ENCODE measurements at regions not wholly inside any gene's neighbourhood (a gene's known extent, or its start where the extent isn't known, plus 50 kb on each side); places are given as distances from the start of the nearest gene placed in this dataset.
"Not testable (repeated sequence)": the region's sequence is repeated elsewhere in the genome, so short reads cannot be mapped to it uniquely, and the experiment has no call there.

GRCh38 chr5:33205727-33206410 lies 234.9 kb upstream of the TARS1 start:
- no peaks in the 10 kb centered on the region for H3K9me2 ChIP-seq (replicated peaks; ENCODE audit: control insufficient read depth, low read length)
- no peak overlapping the region for H3K27ac ChIP-seq (ENCODE audit: low read depth, low read length)
- no peaks in the 10 kb centered on the region for H4K20me1 ChIP-seq (ENCODE audit: control insufficient read depth, insufficient read depth, low read depth, low read length)
- no peak overlapping the region for H3K4me2 ChIP-seq (ENCODE audit: low read length)
- H3K36me3 ChIP-seq (ENCODE audit: control insufficient read depth, low read length): no peaks in the 10 kb centered on the region
- TF ChIP-seq EZH2phosphoT487 (IDR thresholded peaks at IDR 0.05; ENCODE audit: borderline replicate concordance, low read length) (no peak), CTCF (IDR thresholded peaks at IDR 0.05; ENCODE audit: low read depth, low read length, poor library complexity, severe bottlenecking) (no peak)
- H3K4me1 ChIP-seq (ENCODE audit: control insufficient read depth, low read length): no peaks in the 10 kb centered on the region
- no peaks in the 10 kb centered on the region for H3K79me2 ChIP-seq (ENCODE audit: control insufficient read depth, low read length)
- H3K9me3 ChIP-seq (ENCODE audit: control insufficient read depth, insufficient read depth, low read length): no peaks in the 10 kb centered on the region
- H3F3A ChIP-seq (ENCODE audit: control insufficient read depth, insufficient read depth): no peaks in the 10 kb centered on the region
- H3K27me3 ChIP-seq (ENCODE audit: control insufficient read depth, low read length): no peaks in the 10 kb centered on the region
- no peak overlapping the region for H3K4me3 ChIP-seq (ENCODE audit: low read length)

- Histone ChIP-seq H3K9me2 (replicated peaks; ENCODE audit: control insufficient read depth, low read length) (no peaks in the 10 kb centered on the region), H3F3A (ENCODE audit: control insufficient read depth, insufficient read depth) (no peaks in the 10 kb centered on the region), H3K4me2 (ENCODE audit: low read length) (no peak overlapping the region), H3K4me3 (ENCODE audit: low read length) (no peak overlapping the region), H3K27ac (ENCODE audit: low read depth, low read length) (no peak overlapping the region), H3K4me1 (ENCODE audit: control insufficient read depth, low read length) (no peaks in the 10 kb centered on the region), H3K36me3 (ENCODE audit: control insufficient read depth, low read length) (no peaks in the 10 kb centered on the region), H3K27me3 (ENCODE audit: control insufficient read depth, low read length) (no peaks in the 10 kb centered on the region), H4K20me1 (ENCODE audit: control insufficient read depth, insufficient read depth, low read depth, low read length) (no peaks in the 10 kb centered on the region), H3K9me3 (ENCODE audit: control insufficient read depth, insufficient read depth, low read length) (no peaks in the 10 kb centered on the region), H3K79me2 (ENCODE audit: control insufficient read depth, low read length) (no peaks in the 10 kb centered on the region)
- TF ChIP-seq CTCF (IDR thresholded peaks at IDR 0.05; ENCODE audit: low read depth, low read length, poor library complexity, severe bottlenecking) (no peak), EZH2phosphoT487 (IDR thresholded peaks at IDR 0.05; ENCODE audit: borderline replicate concordance, low read length) (no peak)
These were observed 233.7 kb upstream of the TARS1 start for GRCh38 chr5:33206962-33207506.

- H3K4me2 ChIP-seq (ENCODE audit: low read length): no peak overlapping the region
- H3K27me3 ChIP-seq (ENCODE audit: control insufficient read depth, low read length): no peaks in the 10 kb centered on the region
- no peaks in the 10 kb centered on the region for H3K4me1 ChIP-seq (ENCODE audit: control insufficient read depth, low read length)
- no peaks in the 10 kb centered on the region for H3K9me3 ChIP-seq (ENCODE audit: control insufficient read depth, insufficient read depth, low read length)
- H3K27ac ChIP-seq (ENCODE audit: low read depth, low read length): no peak overlapping the region
- no peaks in the 10 kb centered on the region for H3K36me3 ChIP-seq (ENCODE audit: control insufficient read depth, low read length)
- H3K4me3 ChIP-seq (ENCODE audit: low read length): no peak overlapping the region
- H4K20me1 ChIP-seq (ENCODE audit: control insufficient read depth, insufficient read depth, low read depth, low read length): no peaks in the 10 kb centered on the region
- no peaks in the 10 kb centered on the region for H3F3A ChIP-seq (ENCODE audit: control insufficient read depth, insufficient read depth)
- H3K9me2 ChIP-seq (replicated peaks; ENCODE audit: control insufficient read depth, low read length): no peaks in the 10 kb centered on the region
- TF ChIP-seq CTCF (IDR thresholded peaks at IDR 0.05; ENCODE audit: low read depth, low read length, poor library complexity, severe bottlenecking): no peak
- no peak for TF ChIP-seq EZH2phosphoT487 (IDR thresholded peaks at IDR 0.05; ENCODE audit: borderline replicate concordance, low read length)
- H3K79me2 ChIP-seq (ENCODE audit: control insufficient read depth, low read length): no peaks in the 10 kb centered on the region
These were observed 231.5 kb upstream of the TARS1 start for GRCh38 chr5:33209252-33209651.

- H3K9me3 ChIP-seq (ENCODE audit: control insufficient read depth, insufficient read depth, low read length): not testable (repeated sequence)
These were observed 230.5 kb upstream of the TARS1 start for GRCh38 chr5:33210221-33210620.

More at GRCh38 chr5:33210221-33210620, 230.5 kb upstream of the TARS1 start:
- not testable (repeated sequence) for H3K79me2 ChIP-seq (ENCODE audit: control insufficient read depth, low read length); H3K36me3 ChIP-seq (ENCODE audit: control insufficient read depth, low read length); H3K27ac ChIP-seq (ENCODE audit: low read depth, low read length); H3K4me3 ChIP-seq (ENCODE audit: low read length); H3K4me1 ChIP-seq (ENCODE audit: control insufficient read depth, low read length); H3K27me3 ChIP-seq (ENCODE audit: control insufficient read depth, low read length); H4K20me1 ChIP-seq (ENCODE audit: control insufficient read depth, insufficient read depth, low read depth, low read length); H3F3A ChIP-seq (ENCODE audit: control insufficient read depth, insufficient read depth); H3K9me2 ChIP-seq (replicated peaks; ENCODE audit: control insufficient read depth, low read length); H3K4me2 ChIP-seq (ENCODE audit: low read length)

Data from DOHH2 (cell line).